Thyroid gland (tissue), 4 donors: ENCODE measurements at regions not wholly inside any gene's neighbourhood (a gene's known extent, or its start where the extent isn't known, plus 50 kb on each side); places are given as distances from the start of the nearest gene placed in this dataset.

ENCODE experiments used
- POLR2A ChIP-seq, 2 donors: fragments of 450-650 bp; IDR thresholded peaks; one replicate each; pipeline ENCODE4 v1.6.1; 2017; ENCODE audit warnings: antibody characterized with exemption in 2 of 2, mild to moderate bottlenecking in 2 of 2, moderate library complexity in 1 of 2
- TF ChIP-seq, protein P1 (sequence below), 6 experiments: fragments of 200-600 bp in 3 of 6; fragments of 450-650 bp in 3 of 6; sonication (generic) in 3 of 6; IDR thresholded peaks; one replicate each; pipeline ENCODE4 v1.5.1; 2016 to 2019; ENCODE audit warnings: antibody characterized with exemption in 6 of 6, mild to moderate bottlenecking in 2 of 6, inconsistent platforms in 1 of 6, moderate library complexity in 1 of 6

DNA sequence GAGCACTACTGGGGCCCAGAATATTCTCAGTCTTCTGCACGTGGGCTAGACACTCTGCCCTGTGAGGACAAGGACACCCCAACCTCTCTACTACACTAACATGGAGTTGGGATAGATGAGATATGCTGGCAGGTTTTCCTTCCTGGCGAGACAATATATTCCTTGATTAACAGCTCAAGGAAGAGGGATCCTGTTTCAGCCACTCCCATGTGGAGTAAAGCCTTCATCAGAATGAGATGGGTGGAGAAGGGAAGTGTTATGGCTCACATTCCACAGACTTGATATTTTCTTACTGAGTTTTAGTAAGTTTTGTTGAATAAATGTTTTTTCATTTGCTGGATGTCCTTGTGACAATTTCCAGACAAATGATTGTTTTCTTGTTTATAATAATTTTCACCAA, 1187.6 kb downstream of the CDH12 start:
- TF ChIP-seq POLR2A (IDR thresholded peaks at IDR 0.05), result no peak
- TF ChIP-seq, protein P1, sequence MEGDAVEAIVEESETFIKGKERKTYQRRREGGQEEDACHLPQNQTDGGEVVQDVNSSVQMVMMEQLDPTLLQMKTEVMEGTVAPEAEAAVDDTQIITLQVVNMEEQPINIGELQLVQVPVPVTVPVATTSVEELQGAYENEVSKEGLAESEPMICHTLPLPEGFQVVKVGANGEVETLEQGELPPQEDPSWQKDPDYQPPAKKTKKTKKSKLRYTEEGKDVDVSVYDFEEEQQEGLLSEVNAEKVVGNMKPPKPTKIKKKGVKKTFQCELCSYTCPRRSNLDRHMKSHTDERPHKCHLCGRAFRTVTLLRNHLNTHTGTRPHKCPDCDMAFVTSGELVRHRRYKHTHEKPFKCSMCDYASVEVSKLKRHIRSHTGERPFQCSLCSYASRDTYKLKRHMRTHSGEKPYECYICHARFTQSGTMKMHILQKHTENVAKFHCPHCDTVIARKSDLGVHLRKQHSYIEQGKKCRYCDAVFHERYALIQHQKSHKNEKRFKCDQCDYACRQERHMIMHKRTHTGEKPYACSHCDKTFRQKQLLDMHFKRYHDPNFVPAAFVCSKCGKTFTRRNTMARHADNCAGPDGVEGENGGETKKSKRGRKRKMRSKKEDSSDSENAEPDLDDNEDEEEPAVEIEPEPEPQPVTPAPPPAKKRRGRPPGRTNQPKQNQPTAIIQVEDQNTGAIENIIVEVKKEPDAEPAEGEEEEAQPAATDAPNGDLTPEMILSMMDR (IDR thresholded peaks at IDR 0.05), result no peak
